GM19468 (cell line): ENCODE measurements at regions not wholly inside any gene's neighbourhood (a gene's known extent, or its start where the extent isn't known, plus 50 kb on each side); places are given as distances from the start of the nearest gene placed in this dataset.
"Not testable (repeated sequence)": the region's sequence is repeated elsewhere in the genome, so short reads cannot be mapped to it uniquely, and the experiment has no call there.

Experiments used
- ATAC-seq: cut with Tn5 transposase; IDR thresholded peaks from one replicate; pipeline ENCODE4 v1.9.1; 2021; ENCODE audit warnings: mild to moderate bottlenecking, moderate library complexity, moderate number of reproducible peaks; ENCODE audit not compliant: unreplicated experiment; ENCODE audit errors: extremely low read depth

- no peak for ATAC-seq
Measured at GRCh38 chr12:46941981-46942380, 116.2 kb upstream of the SLC38A4 start.

DNA sequence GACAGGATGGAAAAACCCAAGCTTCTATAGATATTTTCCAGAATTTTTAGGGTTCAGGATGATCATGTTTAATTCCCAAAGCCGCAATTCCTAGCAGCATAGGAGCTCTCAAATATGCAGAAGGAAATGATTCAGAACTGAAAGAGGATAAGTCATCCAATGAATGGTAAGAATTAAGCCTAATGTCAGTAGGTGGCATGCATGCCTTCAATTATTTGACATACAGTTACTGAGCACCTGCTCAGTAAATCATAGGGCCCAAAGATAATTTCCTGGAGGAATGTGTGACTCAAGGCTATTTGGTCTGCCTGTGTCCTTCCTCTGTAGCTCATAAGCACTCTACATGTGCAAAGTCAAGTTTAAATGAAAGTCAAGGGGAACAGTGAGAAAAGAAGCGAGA lies 116.8 kb upstream of the SLC38A4 start:
- no peak for ATAC-seq

DNA sequence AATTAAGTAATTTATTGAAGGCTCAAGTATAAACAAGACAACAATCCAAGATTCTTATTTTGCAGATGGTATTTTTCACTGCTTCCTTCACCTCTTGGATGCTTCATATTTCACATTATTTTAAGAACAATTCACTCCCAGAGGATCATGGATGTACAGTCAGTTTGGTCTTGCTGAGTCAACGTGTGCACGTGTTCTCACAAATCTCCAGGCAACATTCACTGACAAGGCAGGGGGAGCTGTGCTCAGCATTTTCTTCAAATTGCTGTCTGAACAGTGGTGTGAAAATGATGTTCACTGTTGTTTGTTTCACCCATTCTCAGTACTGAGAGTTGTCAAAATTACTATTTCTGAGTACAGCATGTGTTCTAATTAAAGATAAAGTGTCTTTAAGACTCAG lies 118.3 kb upstream of the SLC38A4 start:
- no peak for ATAC-seq

- ATAC-seq, result no peak
Measured at GRCh38 chr12:46944771-46945170, 119.0 kb upstream of the SLC38A4 start.

GRCh38 chr12:46945591-46945990 lies 119.8 kb upstream of the SLC38A4 start:
- no peak for ATAC-seq

DNA sequence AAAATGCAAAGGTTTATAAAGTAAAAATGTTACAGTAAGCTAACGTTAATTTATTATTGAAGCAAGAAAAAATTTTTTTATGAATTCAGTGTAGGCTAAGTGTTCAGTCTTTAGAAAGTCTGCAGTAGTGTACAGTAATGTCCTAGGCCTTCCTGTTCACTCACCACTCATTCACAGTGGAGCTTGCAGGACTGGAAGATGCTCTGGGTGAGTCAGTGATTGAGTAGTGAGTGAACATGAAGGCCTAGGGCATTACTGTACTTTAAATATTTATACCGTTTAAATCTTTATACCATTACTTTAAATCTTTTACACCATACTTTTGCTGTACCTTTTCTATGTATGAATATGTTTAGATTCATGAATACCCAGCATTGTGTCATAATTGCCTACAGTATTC lies 120.3 kb upstream of the SLC38A4 start:
- ATAC-seq, result no peak

- ATAC-seq, result no peak
Measured at GRCh38 chr12:46948936-46949545, 123.2 kb upstream of the SLC38A4 start.

DNA sequence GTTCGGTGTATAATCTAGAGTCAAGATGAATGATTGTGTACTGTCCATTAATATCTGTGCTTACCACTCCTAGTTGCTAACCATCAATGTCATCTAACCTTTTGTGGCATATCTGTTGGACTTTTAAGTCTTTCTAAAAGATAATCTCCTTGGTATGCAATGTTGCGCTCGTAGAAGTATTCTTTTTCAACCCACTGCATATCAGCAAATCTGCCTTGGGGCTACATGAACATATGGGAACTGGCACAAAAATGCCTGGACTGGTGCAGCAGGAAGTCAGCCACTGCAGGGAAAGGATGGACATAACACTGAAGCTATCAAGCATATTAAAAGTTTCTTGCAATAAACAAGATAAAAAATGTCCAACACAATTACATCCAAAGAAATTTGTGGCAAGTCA lies 124.3 kb upstream of the SLC38A4 start:
- ATAC-seq, result no peak

GRCh38 chr12:46952880-46953483 lies 126.4 kb upstream of the PCED1B start:
- ATAC-seq, result no peak

DNA sequence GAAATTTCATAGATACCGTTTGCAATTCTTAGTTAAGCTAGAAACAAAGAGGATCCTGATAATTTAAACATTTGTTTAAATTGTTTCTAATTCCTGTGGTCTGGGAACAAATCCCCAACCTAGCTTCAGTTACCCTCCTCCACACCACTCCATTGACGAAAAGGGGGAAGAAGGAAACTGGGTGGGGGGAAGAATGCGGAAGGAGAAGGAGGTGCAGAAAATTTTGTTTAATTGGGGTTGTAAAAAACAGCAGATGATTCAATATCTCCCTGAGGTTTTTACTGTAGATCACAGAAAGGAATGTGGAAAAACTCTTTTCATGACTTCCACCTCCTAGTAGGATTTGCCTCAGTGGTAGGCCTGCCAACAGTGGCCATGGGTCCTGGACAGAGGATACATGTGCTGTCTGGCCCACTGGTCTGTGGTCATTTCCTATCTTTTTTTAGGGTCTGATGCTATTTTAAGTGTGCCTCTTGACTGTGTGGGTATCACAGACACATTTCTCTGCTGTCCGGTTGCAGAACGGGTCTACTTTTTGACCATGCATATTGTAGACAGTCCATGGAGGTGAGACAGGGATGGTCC lies 122.9 kb upstream of the PCED1B start:
- ATAC-seq, result no peak

DNA sequence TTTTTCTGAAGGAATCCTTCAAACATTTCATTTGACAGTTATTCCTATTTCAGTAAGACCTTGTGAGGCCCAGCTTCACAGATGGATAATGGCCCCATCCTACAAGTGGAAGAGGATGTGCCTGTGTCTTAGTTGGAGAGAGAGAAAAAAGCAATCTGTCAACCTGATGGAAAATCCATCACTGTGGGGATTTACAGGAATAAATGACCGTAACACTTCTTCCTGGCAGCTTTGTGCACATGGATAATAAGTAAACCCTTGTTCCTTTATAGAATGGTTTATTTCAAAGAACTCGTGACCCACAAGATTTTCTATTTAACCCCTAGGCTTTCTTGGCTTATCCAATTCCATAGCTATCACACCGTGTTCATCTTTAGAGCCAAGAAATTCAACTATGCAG lies 121.4 kb upstream of the PCED1B start:
- no peak for ATAC-seq

GRCh38 chr12:46958599-46959290 lies 120.7 kb upstream of the PCED1B start:
- no peak for ATAC-seq

GRCh38 chr12:46959502-46959901 lies 119.9 kb upstream of the PCED1B start:
- no peak for ATAC-seq

DNA sequence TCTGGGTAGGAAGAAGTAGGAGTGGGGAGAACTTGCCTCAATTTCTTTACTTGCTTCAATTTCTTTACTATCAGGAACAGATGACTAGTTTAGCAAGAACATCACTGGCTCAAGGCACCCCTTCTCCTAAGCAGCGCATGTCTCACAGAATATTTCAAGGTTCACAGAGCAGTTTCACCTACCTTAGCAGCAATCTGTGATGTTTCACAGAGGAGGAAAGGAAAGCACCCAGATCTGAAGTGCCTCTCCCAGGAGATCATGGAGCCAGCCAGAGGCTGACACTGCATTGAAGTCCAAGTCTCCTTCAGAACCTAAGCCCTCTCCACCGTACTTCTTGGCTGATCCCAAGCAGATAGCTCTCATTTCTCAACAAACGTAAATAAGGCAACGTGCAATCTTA lies 118.7 kb upstream of the PCED1B start:
- ATAC-seq, result no peak

DNA sequence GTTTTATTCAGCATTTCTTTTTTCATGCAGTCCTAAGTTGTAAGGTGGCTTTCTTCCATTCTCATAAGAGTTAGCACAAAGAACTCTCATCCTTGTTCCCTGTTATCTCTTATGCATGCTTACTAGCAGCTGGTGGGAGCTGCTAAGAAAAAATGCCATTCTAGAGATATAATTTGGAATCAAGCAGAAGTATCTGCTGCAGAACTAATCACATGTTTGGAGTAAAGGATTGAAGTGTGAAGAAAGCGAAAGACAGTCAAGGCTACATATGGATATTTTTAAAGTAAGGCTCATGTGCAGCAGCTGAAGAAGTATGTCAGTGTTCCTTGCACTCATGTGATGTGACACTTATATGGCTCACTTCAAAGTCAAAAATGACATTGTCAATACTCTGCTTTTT lies 116.2 kb upstream of the PCED1B start:
- no peak for ATAC-seq

DNA sequence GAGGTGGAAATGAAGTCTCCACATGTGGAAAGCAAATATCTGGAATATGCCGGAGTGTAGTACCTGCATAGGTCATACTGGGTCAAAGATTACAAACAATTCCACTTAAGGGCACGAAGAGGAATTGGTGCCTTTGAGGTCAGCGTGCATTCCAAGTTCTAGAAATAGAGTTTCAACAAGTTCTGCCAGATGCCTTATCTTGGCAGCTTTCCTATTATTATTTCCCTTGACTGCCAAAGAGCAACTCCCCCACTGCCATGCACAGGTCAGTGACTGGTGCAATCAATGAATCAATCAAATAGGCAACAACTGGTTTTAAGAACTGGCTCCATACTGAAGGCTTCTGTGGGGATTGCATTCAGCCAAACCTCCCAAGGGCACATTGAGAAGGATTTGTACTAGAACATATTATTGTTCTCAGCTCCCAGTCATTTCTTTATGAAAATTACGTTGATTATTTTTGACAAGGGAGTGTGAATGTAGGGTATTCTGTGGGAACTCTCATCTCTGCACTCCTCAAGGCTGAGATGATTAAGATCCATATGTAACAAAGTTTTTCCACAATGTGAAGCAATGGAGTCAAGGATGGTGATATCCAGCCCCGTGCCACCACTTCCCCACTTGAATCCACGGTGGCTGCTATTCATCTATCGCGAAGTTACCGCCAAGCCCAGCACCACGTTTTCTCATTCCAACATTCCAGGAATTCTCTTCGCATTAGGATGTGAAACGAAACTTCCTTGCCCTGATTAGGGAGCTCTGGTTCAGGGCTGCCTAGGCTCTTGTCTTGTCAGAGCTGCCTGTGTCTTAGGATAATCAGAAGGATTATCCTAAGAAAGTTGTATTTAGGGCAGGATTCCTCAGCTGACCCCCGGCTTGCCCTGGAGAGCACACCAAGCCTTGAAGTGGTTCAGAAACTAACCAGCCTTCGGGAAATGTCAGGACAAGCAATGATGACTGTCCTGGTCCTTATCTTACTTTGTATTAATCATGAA lies 115.1 kb upstream of the PCED1B start:
- ATAC-seq, result no peak

DNA sequence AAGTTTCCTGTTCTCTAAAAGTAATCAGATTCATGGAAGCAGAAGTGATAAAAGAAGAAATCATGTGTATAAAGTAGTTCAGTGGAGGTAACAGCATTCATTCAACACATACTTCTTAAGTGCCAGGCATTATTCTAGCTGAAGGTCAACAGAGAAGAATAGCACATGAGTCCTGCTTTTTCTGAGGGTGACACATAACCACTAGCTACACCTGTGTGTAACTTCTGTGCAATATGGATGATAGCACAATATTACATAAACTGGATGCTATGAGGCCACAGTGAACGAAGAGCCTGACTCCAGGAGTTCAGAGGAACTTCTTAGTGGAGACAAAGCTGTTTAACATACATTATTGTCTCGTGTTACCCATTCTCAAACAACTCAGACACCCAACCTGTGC lies 114.3 kb upstream of the PCED1B start:
- ATAC-seq, result no peak

DNA sequence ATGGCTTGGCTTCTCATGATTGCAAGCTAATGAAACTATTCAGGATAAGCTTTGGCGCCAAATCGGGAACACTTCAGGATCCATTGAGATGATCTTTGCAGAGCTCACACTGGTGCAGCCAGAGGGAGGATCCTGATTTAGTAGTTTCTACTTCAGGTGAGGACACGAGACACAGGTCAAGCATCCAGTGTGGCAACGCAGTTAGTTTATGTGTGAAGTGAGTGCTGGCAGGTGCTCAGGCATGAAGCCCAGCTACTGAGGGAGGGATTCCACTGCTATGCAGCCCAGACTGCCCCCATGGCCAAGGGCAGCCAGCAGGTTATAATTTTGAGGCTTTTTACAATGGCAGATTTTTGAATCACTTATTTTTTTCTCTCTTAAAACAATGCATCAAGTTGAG lies 113.5 kb upstream of the PCED1B start:
- ATAC-seq, result no peak

DNA sequence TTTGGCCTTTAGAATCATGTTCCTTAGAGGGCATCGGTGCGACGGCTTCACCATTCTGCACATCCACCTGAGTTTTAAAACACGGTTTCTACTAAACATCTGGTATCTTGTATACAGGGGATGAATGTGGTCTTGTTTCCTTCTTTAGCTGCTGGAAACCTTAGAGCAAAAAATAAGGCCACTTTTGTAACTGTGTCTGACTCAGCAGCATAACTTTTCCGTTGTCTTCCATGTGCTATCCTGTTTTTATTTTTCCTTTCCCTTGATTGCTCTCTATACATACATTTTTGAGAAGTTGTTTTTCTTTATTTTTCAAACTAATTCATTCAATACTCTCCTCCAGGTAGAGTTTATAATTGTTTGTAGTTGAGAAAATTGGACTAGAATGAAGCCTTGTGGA lies 108.8 kb upstream of the PCED1B start:
- no peak for ATAC-seq

DNA sequence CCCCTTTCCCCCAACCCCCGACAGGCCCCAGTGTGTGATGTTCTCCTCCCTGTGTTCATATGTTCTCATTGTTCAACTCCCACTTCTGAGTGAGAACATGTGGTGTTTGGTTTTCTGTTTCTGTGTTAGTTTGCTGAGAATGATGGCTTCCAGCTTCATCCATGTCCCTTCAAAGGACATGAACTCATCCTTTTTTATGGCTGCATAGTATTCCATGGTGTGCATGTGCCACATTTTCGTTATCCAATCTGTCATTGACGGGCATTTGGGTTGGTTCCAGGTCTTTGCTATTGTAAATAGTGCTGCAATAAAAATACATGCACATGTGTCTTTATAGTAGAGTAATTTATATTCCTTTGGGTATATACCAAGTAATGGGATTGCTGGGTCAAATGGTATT lies 105.5 kb upstream of the PCED1B start:
- ATAC-seq, result not testable (repeated sequence)
